ENCODE measurements at regions not wholly inside any gene's neighbourhood (a gene's known extent, or its start where the extent isn't known, plus 50 kb on each side); places are given as distances from the start of the nearest gene placed in this dataset.
"Not testable (repeated sequence)": the region's sequence is repeated elsewhere in the genome, so short reads cannot be mapped to it uniquely, and the experiment has no call there.

DNA sequence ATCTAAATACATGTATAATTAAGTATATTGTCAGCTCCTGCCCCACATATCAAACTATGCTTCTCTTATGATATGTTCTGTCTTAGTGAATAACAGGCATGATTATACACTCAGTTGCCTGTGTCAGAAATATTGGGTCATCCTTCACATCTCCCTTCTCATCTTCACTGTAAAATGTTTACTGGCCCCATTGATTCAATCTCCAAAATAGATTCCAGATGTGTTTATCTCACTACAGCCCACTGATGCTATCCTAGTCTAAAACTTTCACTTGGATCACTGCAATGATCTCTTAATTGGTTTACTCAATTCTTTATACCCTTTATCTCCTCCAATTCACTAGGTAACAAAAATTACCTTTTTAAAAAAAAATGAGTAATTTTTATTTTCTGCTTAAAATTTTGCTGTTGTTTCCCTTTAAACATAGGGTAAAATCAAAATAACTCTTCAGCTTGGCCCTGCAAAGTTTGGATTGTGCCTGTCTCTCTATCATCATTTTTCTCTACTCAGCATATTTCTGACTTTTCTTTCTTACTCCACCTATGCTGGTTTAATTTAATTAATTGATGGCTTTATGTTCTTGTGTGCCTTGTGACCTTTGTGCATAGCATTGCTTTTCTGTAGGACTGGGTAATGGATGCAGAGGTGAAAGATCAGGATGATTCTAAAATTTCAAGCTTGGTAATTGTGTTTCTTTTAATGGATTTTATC, 233.9 kb upstream of the FOXP2 start:
- DNase-seq (ENCODE audit: low read depth) = no peak

DNA sequence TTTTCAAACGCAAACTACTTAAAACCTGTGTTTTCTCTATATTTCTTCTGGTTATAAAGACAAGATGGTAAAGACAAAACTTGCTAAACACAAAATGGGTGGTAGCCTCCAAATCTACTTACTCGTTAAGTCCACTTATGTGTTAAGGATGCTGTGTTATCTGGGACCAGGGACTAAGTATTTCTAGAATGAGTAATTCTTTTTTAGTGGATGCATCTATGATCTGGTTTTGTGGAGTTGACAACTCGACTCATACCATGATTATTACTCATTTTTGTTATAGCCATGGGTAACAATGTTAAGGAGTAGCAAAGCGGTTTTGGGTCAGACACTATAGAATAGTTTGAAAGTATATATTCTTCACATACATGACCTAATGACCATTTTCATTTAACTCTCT, 239.5 kb upstream of the FOXP2 start:
- DNase-seq (ENCODE audit: low read depth) = peak; percentile 10

DNA sequence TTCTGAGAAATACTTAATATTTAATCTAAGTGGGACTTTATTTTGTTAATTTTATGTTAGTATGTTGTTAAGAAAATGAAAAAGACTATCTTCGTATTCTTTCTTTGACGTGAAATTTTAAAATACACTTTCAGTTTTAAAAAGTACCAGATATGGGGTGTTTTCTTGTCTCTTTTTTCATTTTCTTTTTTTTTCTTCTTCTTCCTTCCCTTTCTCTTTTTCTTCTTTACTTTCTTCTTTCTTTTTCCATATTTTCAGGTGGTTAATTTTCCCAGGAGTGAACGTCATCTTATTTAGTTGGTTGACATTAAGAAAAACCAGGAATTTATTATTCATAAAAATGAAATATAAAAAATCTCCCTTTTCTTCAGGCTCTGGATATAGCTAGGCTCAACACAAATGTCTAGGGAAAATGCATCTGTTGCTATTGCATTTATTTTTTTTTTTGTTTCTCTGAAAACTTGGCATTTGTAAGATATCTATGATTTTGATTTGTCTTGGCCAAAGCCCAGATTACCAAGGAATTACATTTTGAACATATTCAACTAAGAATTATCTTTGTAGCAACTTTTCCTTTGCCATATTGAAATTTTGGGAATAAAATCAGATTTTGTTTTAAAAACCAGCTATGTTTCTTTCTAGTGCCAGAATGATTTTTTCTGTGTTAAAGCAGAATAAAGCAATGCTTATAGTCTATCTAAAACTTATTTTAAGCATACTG, 241.3 kb upstream of the FOXP2 start:
- no peak for DNase-seq (ENCODE audit: low read depth)

GRCh38 chr7:114169389-114169788, 245.2 kb upstream of the FOXP2 start:
- DNase-seq (ENCODE audit: low read depth) = not testable (repeated sequence)

DNA sequence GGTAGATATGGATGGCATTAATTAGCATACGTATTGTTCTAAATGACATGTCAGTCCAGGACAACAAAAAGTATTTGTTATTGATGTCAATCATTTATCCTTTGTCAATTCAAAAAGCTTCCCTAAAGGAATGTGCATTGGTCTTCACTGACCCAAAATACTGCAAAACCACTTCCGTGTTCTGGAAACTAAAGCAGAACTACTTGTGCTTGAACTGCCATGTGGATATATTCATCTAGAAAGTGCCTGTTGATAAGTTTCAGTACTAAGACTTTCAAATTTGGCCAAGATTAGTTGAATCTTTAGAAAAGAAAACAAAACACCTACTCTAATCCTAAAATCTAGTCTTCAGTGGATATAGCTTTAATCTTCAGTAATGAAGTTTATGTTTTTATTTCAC, 242.1 kb upstream of the PPP1R3A start:
- no peak for DNase-seq (ENCODE audit: low read depth)

DNA sequence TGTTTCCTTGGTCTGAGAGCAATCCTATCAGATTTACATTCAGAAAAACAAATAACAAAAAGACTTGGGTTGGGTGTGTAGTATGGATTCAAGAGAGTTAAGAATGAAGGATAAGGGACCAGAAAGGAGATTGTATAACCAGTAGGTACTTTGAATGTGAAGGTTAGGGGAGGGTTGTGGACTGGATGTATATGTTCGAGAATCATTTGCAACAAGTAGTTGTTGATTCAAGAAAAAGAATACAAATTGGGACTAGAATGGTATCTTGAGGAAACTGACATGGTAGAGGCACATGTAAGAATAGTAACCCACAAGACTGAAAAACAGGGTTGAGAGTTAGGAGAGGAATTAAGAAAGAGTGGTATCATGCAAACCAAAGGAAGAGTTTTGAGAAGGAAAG, 240.0 kb upstream of the PPP1R3A start:
- no peak for DNase-seq (ENCODE audit: low read depth)

DNA sequence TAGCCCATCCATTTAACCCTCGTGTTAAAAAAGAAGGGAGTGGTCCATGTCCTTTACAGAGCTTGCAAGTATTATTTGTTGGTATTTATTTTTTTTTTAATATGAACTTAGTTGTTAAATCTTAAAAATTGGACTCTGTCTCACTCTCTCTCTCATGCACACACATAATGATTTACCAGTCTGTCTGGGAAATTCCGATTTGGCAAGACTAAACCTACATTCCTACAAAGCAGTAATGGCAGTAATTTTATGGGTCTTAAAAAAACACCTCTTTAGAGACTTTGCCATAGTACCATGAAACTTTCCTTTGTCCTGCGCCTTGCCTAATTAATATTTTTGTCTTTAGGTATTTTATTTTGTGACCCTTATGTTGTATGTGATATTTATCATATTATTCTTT, 239.5 kb upstream of the PPP1R3A start:
- no peak for DNase-seq (ENCODE audit: low read depth)

- DNase-seq (ENCODE audit: low read depth) = no peak
Observed at GRCh38 chr7:114156178-114156577, 237.4 kb upstream of the PPP1R3A start.

DNA sequence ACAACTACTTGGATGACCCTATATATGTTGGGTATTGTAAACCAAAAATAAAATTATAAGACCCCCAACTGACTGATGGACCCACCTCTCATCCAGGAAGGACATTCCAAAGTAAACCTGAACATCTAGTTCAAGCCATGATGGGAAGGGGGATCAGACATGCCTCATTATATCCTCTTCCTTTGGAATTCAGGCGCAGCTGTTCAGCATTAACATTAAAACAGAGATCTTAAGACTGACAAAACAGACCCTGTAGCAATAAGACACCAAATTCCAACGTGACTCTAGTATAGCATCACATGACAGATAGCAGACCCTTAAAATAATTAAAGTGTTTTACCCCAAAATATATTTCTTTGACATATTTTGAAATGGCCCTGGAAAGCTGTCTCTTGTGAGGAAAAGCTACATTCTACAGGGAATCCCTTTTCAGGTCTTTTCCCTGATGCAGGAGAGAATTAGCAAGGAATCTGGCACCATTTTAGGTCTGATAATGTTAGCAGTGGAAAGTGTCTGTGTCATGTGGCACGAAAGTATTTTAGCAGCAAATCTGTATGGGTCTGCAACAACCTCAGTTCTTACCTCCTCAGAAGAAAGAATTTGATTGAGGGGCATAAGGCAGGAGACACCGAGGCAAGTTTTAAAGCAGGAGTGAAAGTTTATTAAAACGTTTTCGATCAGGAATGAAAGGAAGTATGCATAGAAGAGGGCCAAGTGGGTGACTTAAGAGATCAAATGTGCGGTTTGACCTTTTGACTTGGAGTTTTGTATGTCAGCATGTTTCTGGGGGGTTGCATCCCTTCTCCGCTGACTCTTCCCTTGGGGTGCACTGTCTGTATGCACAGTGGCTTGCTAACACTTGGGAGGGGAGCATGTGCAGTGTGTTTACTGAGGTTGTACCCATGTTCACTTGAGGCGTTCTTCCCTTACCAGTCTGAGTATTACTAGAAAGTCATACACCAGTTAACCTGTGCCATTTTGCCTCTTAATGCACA, 236.6 kb upstream of the PPP1R3A start:
- no peak for DNase-seq (ENCODE audit: low read depth)

- DNase-seq (ENCODE audit: low read depth) = no peak
Observed at GRCh38 chr7:114153700-114154099, 234.9 kb upstream of the PPP1R3A start.

- DNase-seq (ENCODE audit: low read depth) = no peak
Observed at GRCh38 chr7:114152314-114152938, 233.6 kb upstream of the PPP1R3A start.

DNA sequence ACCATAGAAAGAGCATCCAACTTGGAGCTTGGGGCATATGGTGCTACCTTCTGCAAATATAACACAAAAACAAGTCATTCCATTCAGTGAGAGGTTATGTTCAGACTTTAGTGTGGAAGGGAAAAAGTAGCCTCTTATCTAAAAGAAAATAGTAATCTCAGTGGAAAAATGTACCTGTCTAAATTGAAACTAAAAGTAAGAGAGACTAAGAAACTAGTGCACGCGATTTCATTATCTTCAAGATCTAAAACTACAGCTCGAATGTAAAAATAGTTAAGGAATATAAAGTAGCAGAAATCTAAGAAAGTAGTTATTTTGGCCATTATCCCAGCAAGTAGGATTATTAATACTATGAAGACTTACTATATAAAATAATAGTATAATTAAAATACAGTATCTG, 233.0 kb upstream of the PPP1R3A start:
- DNase-seq (ENCODE audit: low read depth) = no peak

- no peak for DNase-seq (ENCODE audit: low read depth)
Observed at GRCh38 chr7:114150689-114151088, 231.9 kb upstream of the PPP1R3A start.

- DNase-seq (ENCODE audit: low read depth) = no peak
Observed at GRCh38 chr7:114148779-114149178, 230.0 kb upstream of the PPP1R3A start.

GRCh38 chr7:114141415-114141814, 222.6 kb upstream of the PPP1R3A start:
- no peak for DNase-seq (ENCODE audit: low read depth)

DNA sequence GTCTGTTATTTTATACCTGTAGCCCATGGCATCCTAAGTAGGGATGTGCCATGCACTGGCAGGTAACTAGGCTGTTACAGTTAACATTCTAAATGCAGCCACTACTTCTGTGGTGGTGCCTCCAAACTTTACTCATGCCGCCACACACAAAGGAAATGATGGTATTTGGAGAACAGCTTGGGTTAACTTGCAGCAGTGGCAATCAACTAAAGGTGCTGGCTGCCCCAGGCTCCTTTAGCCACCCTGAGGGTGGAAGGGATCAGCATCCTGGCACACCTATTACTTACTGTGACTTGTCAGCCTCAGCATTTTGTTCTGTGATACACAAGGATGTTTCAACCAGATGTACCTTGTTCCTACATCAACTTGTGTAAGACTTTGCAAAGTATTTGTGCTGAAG, 221.8 kb upstream of the PPP1R3A start:
- no peak for DNase-seq (ENCODE audit: low read depth)

DNA sequence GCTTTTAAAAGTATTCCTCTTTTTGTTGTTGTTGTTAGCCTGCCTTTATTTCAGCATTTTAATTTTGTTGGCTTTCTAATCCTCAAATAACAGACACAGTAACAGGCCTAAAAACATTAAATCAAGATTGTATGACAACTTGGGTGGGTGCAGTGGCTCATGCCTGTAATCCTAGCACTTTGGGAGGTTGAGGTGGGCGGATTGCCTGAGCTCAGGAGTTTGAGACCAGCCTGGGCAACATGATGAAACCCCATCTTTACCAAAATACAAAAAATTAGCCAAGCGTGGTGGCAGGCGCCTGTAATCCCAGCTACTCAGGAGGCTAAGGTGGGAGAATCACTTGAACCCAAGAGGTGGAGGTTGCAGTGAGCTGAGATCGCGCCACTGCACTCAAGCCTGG, 220.9 kb upstream of the PPP1R3A start:
- not testable (repeated sequence) for DNase-seq (ENCODE audit: low read depth)

GRCh38 chr7:114138587-114138986, 219.8 kb upstream of the PPP1R3A start:
- no peak for DNase-seq (ENCODE audit: low read depth)

GRCh38 chr7:114133717-114134116, 214.9 kb upstream of the PPP1R3A start:
- no peak for DNase-seq (ENCODE audit: low read depth)

- no peak for DNase-seq (ENCODE audit: low read depth)
Observed at GRCh38 chr7:114130866-114131265, 212.1 kb upstream of the PPP1R3A start.

DNA sequence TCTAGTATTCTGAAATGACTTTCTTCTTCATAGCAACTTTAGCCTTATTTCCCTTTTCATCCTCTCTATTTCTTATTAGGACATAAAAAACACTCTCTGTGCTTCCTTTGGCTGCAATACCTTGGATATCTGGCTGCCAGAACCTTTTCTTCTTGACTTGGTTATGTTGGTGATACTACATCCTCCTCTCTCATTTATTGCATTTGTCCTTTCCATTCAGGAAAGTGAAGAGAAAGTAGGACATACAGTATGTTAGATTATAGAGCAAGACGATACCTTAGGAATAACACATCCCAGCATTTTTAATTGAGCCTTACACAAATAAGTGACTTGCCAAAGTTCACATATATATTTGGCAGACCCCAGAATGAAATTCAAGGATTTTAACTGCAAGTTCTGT, 210.1 kb upstream of the PPP1R3A start:
- DNase-seq (ENCODE audit: low read depth) = no peak

DNA sequence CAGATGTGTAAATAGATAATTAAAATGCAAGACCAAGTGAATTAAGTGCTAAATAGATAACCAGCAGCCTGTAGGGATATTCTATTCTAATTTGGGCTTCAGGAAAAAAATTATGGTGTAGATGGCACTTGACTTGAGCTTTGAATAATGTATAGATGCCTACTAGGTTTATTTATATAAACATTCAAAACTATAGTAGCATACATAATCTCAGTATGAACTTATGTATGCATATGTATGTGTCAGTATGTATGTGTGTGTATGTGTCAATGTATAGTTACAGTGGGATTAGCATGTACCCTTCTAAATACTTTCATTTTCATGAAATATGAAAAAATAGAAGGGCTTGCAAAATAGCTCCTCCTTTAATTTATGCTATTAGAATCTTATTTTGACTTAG, 207.3 kb upstream of the PPP1R3A start:
- no peak for DNase-seq (ENCODE audit: low read depth)

Measured in HS-5 (cell line).